Breast epithelium (tissue), 3 donors: ENCODE measurements at regions not wholly inside any gene's neighbourhood (a gene's known extent, or its start where the extent isn't known, plus 50 kb on each side); places are given as distances from the start of the nearest gene placed in this dataset.
"Not testable (repeated sequence)": the region's sequence is repeated elsewhere in the genome, so short reads cannot be mapped to it uniquely, and the experiment has no call there.

Source experiments
- POLR2A ChIP-seq: fragments of 450-650 bp; IDR thresholded peaks from one replicate; pipeline ENCODE4 v1.6.1; 2016; ENCODE audit warnings: antibody characterized with exemption, mild to moderate bottlenecking, moderate library complexity
- TF ChIP-seq, protein P1 (sequence below), 3 donors: fragments of 450-650 bp; IDR thresholded peaks; one replicate each; pipeline ENCODE4 v1.5.1; 2016 to 2017; ENCODE audit warnings: antibody characterized with exemption in 3 of 3, mild to moderate bottlenecking in 3 of 3, moderate library complexity in 3 of 3

DNA sequence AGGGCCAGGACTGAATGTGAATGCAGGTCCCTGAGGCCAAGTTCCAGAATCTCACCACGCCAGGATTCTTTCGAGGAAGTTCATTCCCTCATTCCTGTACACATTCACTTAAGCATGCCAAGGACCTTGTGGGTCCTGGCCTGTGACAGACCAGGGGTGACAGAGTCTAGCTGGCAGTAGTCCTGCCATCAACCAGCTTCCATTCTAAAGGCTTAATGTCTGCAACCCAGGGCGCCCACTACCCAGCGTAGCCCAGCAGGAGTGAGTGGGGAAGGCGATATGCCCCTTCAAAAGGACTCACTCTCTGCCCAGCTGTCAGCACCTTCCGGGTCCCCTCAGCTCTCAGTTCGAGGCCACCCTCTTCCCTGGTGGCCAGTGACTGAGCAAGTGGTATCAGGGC is 61.3 kb upstream of the THOC3 start:
- TF ChIP-seq POLR2A: not testable (repeated sequence)
- TF ChIP-seq, protein P1, sequence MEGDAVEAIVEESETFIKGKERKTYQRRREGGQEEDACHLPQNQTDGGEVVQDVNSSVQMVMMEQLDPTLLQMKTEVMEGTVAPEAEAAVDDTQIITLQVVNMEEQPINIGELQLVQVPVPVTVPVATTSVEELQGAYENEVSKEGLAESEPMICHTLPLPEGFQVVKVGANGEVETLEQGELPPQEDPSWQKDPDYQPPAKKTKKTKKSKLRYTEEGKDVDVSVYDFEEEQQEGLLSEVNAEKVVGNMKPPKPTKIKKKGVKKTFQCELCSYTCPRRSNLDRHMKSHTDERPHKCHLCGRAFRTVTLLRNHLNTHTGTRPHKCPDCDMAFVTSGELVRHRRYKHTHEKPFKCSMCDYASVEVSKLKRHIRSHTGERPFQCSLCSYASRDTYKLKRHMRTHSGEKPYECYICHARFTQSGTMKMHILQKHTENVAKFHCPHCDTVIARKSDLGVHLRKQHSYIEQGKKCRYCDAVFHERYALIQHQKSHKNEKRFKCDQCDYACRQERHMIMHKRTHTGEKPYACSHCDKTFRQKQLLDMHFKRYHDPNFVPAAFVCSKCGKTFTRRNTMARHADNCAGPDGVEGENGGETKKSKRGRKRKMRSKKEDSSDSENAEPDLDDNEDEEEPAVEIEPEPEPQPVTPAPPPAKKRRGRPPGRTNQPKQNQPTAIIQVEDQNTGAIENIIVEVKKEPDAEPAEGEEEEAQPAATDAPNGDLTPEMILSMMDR (IDR thresholded peaks at IDR 0.05): not testable (repeated sequence)
